Osteocyte (in vitro differentiated cells): ENCODE measurements at regions not wholly inside any gene's neighbourhood (a gene's known extent, or its start where the extent isn't known, plus 50 kb on each side); places are given as distances from the start of the nearest gene placed in this dataset.

ENCODE experiments used
- DNase-seq: peaks from one replicate; pipeline ENCODE4 v3.0.0; 2021; ENCODE audit warnings: mixed read lengths; ENCODE audit not compliant: unreplicated experiment; ENCODE audit errors: extremely low spot score
- H3K27ac Mint-ChIP-seq: one replicate; pipeline ENCODE4 v1.8.0; 2021; ENCODE audit warnings: mild to moderate bottlenecking, mixed read lengths; ENCODE audit not compliant: unreplicated experiment
- H3K27me3 Mint-ChIP-seq: one replicate; pipeline ENCODE4 v1.8.0; 2021; ENCODE audit warnings: mixed read lengths; ENCODE audit not compliant: unreplicated experiment
- H3K36me3 Mint-ChIP-seq: one replicate; pipeline ENCODE4 v1.8.0; 2021; ENCODE audit warnings: mixed read lengths; ENCODE audit not compliant: unreplicated experiment
- H3K4me1 Mint-ChIP-seq: one replicate; pipeline ENCODE4 v1.8.0; 2021; ENCODE audit warnings: mixed read lengths; ENCODE audit not compliant: unreplicated experiment
- H3K4me3 Mint-ChIP-seq: one replicate; pipeline ENCODE4 v1.8.0; 2021; ENCODE audit warnings: mild to moderate bottlenecking, moderate library complexity, mixed read lengths; ENCODE audit not compliant: unreplicated experiment
- H3K9me3 Mint-ChIP-seq: one replicate; pipeline ENCODE4 v1.8.0; 2021; ENCODE audit warnings: mixed read lengths; ENCODE audit not compliant: unreplicated experiment
- TF ChIP-seq, protein P1 (sequence below): fragments of 200-600 bp; sonication (generic); IDR thresholded peaks from 2 replicates; pipeline ENCODE4 v1.5.0; 2021; ENCODE audit warnings: antibody characterized with exemption, mild to moderate bottlenecking, moderate library complexity

DNA sequence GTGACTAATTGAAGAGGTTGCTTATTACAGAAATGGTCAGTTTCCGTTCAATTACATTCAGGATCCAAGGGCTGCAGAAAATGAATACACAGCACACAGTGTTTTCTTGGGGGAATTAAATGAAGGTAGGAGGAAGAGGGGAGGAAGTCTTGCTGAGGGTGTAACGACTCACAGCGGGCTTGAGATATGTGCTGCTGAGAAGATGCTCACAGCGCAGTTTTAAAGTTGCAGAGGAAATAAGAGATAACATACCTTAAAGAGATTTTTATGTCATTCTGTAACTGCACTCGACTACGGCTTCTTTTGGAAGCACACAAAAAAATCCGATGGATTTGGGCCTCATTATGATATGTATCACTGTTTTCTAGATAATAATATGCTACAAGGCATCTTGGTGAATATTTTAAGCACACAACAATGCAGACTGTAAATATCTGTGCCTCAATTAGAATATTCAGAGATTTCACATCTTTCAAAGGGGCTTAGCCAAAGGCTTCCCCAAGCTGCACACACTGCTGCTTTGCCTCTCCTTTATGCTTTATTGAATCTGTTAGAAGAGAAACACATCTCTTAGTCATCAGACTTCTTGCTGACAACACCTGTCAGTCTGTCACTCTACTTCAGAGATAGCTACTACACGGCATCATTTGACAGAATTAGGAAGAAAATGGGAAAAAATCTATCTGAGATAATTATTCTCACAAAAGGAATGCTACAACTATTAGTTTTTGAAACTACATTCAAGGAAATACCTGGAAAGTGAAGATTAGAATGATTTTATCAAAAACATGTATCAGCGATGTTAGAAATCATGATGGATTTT lies 773.2 kb downstream of the OTOL1 start:
- Mint-ChIP-seq H3K4me1 (no peaks in the 10 kb centered on the region), H3K4me3 (no peak overlapping the region), H3K9me3 (peaks cover 13% of the 10 kb centered on the region), H3K27me3 (no peaks in the 10 kb centered on the region), H3K36me3 (no peaks in the 10 kb centered on the region), H3K27ac (no peak overlapping the region)
- no peak for DNase-seq
- TF ChIP-seq, protein P1, sequence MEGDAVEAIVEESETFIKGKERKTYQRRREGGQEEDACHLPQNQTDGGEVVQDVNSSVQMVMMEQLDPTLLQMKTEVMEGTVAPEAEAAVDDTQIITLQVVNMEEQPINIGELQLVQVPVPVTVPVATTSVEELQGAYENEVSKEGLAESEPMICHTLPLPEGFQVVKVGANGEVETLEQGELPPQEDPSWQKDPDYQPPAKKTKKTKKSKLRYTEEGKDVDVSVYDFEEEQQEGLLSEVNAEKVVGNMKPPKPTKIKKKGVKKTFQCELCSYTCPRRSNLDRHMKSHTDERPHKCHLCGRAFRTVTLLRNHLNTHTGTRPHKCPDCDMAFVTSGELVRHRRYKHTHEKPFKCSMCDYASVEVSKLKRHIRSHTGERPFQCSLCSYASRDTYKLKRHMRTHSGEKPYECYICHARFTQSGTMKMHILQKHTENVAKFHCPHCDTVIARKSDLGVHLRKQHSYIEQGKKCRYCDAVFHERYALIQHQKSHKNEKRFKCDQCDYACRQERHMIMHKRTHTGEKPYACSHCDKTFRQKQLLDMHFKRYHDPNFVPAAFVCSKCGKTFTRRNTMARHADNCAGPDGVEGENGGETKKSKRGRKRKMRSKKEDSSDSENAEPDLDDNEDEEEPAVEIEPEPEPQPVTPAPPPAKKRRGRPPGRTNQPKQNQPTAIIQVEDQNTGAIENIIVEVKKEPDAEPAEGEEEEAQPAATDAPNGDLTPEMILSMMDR: no peak

- Mint-ChIP-seq H3K36me3 (no peaks in the 10 kb centered on the region), H3K27ac (no peak overlapping the region), H3K4me3 (no peak overlapping the region), H3K4me1 (no peaks in the 10 kb centered on the region), H3K9me3 (peaks cover 4% of the 10 kb centered on the region), H3K27me3 (no peaks in the 10 kb centered on the region)
- TF ChIP-seq, protein P1: no peak
- DNase-seq: no peak
Measured at GRCh38 chr3:162274070-162274469, 777.5 kb downstream of the OTOL1 start.

GRCh38 chr3:162278834-162279233 lies 782.2 kb downstream of the OTOL1 start:
- Mint-ChIP-seq H3K9me3 (peaks cover 14% of the 10 kb centered on the region), H3K4me1 (no peaks in the 10 kb centered on the region), H3K36me3 (no peaks in the 10 kb centered on the region), H3K4me3 (no peak overlapping the region), H3K27me3 (no peaks in the 10 kb centered on the region), H3K27ac (no peak overlapping the region)
- TF ChIP-seq, protein P1: no peak
- no peak for DNase-seq

DNA sequence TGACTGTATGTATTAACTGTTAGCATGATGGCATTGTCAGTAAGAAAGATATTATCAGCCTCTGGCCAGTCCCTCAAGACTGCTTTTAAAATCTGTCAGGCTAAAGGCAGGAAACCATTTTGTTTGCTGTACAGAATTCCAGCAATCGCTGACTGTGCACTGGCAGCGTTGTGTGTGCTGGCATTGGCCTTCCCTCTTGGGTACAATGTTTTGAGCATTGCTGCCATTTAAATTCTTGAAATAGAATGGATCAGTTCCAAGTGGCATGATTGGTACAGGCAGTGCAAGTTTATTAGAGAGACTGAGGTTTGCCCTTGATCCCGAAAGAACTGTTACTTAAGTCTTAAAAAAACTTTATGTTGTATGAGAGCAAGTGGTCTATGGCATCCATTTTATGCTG lies 788.7 kb downstream of the OTOL1 start:
- TF ChIP-seq, protein P1: no peak
- Mint-ChIP-seq H3K36me3 (no peaks in the 10 kb centered on the region), H3K9me3 (peaks cover 10% of the 10 kb centered on the region), H3K4me3 (no peak overlapping the region), H3K4me1 (peaks cover 10% of the 10 kb centered on the region), H3K27me3 (no peaks in the 10 kb centered on the region), H3K27ac (no peak overlapping the region)
- no peak for DNase-seq

DNA sequence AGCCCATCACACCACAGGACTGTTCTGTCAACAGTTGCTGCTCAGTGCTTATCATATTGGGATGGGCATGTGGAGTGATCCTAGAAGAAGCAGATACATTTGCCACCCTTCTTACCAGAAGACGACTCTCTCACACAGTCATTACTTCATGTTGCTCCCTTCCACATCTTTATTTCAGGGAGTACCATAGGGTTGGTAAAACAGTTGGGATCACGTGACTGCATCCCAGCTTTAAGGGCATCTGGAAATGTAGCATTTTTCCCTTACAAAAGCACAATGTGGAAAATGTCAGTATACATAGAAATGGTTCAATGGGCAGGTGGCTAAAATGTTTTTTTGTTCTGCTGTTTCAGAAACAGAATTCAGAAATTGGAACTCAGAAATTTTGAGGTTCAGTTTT lies 791.0 kb downstream of the OTOL1 start:
- Mint-ChIP-seq H3K9me3 (peaks cover 6% of the 10 kb centered on the region), H3K27me3 (no peaks in the 10 kb centered on the region), H3K27ac (no peak overlapping the region), H3K4me3 (no peak overlapping the region), H3K4me1 (peaks cover 10% of the 10 kb centered on the region), H3K36me3 (no peaks in the 10 kb centered on the region)
- no peak for DNase-seq
- TF ChIP-seq, protein P1: no peak
